ENCODE measurements at regions not wholly inside any gene's neighbourhood (a gene's known extent, or its start where the extent isn't known, plus 50 kb on each side); places are given as distances from the start of the nearest gene placed in this dataset.
"Not testable (repeated sequence)": the region's sequence is repeated elsewhere in the genome, so short reads cannot be mapped to it uniquely, and the experiment has no call there.

DNA sequence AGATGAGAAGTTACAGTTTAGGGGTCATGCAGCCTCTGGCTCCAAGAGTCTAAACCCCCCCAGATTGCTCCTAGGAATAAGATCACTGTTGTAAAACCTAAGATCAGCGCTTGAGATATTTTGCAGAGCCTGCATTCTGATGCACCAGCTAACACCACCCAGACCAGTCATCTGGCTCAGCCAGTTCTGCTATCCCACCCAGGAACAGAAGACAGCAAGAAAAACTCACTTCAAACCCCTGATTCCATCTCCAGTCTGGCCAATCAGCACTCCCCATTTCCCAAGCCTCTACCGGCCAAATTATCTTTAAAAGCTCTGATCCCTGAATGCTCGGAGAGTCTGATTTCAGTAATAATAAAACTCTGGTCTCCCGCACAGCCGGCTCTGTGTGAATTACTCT lies 158.6 kb downstream of the ZNF664 start:
- DNase-seq: no peak

DNA sequence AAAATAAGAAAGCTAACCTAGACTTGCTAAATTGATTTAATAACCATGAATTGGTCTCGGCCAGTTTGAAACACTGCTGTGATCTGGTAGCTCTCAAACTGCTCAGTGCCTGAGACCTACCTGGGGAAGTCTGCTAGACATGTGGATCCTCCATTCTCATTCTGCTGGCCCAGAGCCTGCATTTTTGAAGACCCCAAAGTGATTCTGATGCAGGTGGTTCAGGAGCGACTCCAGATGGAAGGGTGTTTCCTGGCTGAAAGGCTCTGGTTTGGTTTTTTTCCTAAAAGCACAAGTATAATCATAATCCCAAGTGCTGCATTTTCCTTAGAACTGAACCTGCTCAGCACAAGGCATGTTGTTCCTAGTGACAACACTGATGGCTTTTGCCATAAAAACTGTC lies 159.5 kb downstream of the ZNF664 start:
- no peak for DNase-seq

DNA sequence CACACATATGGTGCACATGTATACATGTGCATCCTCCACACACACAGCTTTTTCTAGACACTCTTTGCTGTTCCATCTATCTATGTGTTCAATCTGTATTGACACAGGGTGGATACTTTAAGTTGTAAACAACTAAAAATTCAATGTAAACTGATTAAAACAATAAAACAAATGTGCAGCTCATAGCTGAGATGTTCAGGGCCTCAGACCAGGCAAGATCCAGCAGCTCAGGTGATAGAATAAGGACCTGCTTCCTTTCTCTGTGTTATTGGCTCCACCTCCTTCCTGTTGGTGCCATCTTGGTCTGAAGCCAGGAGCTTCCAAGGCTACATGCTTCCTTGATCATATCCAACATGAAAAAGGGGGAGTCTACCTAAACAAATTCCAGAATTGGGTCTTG lies 158.1 kb upstream of the RFLNA start:
- DNase-seq: no peak

DNA sequence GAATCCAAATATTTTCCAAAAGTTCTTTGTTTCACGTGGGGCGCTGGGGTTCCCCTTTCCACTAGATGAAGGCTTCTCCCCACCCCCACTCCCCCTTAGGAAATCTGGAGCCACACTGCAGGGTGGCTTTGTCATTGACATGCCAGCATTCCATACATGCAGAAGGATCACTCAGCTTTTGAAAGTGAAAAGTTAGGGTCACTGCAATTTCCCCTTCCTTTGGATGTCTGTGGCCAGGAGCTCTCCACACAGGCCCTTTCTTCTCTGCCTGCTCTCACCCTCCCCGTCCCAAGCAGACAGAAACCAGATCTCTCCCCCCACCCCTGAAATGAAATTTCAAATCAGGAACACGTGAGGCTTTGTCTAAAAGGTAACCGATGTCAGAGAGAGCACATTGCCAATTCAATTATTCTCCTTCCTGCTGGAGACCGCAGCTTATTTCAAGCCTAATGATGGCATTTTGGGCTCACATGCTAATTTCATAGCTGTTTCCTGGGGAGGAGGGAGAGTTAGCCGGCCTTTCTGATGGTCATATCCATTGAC lies 153.9 kb upstream of the RFLNA start:
- no peak for DNase-seq

DNA sequence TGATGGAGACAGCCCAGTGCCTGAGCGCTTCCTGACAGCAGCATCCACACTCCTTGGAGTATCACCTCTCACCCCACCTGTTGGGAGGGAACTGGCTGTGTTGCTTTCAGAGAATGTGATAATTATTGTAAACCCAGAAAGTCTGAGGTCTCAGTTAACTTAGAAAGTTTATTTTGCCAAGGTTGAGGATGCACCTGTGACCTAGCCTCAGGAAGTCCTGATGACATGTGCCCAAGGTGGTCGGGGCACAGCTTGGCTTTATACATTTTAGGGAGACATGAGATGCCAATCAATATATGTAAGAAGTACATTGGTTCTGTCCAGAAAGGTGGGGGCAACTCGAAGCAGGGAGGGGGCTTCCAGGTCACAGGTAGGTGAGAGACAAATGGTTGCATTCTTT lies 153.3 kb upstream of the RFLNA start:
- DNase-seq: not testable (repeated sequence)

DNA sequence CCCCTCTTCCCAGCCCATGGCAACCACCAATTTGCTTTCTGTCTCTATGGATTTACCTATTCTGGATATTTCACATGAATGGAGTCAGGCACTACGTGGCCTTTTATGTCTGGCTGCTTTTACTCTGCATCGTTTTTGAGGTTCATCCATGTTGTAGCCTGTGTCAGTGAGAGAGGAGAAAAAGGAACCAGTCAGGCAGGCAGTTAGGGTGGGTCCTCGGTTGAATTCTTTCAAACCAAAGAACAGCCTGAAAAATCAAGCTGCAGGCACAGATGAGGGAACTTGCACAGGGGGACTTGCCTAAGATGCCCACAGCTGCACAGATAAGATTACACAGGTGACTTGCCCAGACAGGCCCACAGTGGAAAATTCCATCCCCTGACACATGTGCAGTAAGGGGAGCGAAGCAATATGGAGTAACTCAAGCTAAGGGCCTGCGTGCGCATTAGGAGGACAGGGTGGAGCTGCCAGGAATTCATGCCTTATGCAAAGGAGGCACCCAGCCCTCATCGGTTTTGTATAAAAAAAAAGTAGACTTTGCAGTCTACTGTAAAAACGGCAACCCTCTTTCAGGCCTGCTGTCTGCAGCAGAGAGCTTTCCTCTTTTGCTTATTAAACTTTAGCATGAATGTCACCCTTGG lies 152.4 kb upstream of the RFLNA start:
- no peak for DNase-seq

DNA sequence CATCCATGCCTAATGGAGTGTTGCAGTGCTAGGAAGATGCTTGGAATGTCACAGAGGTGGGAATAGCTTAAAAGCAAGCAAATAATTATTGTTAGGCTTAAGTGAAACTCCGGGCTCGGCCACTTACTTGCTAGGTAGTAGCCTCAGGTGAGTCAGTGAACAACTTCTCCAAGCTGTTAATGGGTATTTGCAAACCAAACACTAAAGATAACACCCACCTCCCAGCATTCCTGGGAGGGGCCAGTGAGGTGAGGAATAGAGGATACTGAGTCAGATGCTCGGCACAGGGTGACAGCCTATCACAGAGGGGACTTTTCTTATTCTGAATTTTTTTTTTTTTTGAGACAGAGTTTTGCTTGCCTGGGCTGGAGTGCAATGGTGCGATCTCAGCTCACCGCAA lies 151.2 kb upstream of the RFLNA start:
- DNase-seq: no peak

DNA sequence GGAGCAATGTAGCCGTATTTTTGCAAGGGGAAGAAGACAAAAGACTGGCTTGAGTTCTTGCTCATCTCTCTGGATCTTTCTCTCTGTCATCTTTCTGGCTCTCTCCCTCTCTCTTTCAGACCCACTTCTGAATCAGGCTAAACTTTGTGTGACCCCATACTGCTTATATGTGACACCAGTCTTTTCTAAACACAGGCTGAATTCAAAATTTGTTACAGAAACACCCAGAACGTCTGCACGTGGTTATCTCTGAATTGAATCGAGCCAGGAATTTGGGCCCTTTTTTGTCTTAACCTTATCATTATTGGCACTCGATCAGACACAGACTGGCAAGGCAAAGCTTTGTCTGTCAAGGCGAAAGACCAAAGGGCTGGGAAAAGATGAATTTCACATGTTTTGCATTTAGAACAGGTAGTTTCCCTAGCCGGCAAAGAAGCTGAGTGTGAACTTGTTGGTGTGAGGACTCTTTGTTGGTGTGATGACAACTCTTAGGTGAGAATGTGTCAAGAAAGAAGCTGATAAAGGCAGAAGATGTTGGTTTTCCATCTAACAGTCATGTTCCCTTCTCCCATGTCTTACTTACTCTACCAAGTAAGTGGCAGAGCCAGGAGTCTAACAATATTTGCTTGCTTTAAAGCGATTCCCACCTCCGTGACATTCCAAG lies 150.2 kb upstream of the RFLNA start:
- DNase-seq: no peak

DNA sequence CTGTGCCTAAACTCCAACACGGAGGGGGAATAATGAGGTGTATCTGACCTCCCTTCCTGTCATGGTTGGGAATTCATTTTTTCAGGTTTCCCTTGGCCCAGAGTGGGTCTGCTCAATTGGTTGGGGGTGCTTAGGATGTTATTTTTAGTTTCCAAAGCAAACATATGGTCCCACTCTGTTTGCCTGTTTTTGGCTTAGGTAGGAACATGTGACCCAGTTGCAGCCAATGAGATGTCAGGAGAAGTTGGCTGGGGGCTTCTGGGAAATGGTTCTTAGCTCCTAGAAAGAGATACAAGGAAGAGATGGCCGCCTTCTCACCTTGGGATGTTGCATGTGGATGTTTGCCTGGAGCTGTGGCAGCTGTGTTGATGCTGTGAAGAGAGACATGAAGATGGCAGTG lies 147.9 kb upstream of the RFLNA start:
- no peak for DNase-seq

DNA sequence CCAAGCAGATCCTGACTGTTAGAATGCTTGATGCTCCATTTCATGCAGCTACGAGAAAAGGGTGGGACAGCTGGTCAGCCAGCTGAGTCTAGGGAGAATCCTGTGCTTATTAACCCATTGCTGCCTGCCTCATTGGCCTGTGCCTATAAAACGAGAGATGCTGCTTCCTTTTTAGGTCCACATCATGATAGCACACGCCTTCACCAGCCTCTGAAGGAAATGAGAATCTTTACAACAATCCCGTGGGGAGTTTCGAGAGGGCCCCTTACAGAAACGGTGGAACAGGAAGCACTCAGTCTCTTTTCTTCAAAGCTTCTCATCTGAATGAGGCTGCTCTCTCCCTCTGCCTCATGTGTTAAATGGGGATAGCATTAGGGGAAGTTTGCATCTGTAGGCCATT lies 147.3 kb upstream of the RFLNA start:
- DNase-seq: peak; percentile 27

DNA sequence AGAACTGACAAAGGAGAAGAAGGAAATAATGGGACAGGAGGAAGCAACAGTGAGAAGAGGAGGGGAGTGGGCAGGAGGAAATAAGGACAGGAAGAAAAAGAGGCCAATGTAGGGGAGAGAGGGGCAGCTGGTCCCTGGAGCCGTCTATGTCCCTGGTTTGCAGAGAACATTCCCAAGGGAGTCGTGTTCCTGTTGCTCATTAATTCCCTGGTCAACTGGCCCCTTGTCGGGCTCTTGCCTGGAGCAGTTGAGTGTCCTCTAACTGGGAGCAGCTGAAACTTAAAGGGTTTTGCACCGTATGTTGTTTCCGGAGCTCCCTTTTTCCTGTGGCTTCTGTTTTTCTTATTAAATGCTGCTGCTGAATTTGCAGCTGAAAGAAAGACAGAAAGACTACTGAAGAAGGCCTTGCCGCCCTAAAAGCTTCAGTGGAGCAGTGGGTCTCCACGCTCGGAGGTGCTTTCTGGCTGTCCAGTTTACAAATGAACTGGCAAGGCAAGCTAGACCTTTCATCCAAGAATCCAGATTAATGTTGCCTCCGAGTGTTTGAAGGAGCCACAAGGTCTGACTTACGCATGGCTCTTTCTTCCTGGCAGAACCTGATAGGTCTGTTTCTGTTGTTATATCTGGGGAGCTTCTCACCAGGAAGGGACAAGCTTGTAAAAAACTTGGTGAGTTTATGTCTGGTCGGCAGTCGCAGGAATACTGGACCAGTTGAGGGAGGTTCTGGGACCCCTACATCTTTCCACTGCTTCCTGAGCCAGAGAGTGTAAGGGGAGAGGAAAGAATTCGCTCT lies 146.2 kb upstream of the RFLNA start:
- DNase-seq: no peak

DNA sequence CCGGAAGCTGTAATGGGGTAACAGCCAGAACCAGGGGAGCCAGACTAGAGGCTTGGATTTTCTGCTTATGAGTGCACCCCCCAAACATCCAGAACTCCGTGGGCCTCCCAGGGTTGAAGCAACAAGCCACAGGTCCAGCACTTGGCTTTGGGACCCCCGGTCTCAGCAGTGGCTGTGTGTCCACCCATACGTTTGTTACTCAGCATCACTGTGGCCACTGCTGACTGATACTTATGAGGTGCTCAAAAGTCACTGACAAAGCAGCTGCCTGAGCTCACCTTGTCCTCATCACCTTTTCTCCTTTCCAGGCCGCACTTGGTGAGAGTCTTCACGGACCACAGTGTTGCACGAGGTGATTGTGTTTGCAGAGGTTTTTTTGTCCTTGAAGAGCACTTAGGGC lies 145.6 kb upstream of the RFLNA start:
- no peak for DNase-seq

DNA sequence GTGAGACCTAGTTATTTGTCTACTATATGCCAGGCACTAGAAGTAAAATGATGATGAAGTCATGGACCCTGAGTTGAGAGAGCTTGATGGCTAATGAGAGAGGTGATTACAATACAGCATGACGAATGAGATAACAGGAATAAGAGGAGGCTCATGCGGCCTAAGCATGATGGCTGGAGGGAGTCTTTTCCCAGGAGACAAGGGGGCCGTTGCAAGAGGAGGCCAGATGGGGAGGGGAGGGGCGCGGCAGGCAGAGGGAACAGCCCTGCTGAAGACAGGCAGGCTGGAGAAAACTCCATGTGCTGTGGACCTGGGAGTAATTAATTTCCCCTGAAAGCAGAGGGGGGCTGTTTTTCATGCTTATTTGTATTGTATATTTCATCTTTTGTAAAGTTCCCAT lies 144.7 kb upstream of the RFLNA start:
- DNase-seq: no peak

DNA sequence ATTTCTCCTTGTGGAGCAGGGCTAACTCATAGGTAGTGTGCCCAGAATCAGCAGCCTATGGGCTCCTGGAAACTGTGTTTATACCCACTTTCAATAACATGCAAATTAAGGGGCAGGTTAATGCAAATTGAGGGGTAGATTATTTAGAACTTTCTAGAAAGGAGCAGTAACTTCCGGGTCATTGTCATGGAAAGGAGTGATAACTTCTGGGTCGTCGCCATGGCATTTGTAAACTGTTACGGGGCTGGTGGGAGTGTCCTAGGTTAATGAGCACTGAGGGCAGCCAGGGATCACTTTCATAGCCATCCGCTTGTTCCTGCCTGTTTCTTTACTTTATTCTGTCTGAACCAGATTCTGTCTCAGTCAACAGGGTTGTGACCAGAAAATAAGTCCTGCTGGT lies 143.3 kb upstream of the RFLNA start:
- DNase-seq: no peak

DNA sequence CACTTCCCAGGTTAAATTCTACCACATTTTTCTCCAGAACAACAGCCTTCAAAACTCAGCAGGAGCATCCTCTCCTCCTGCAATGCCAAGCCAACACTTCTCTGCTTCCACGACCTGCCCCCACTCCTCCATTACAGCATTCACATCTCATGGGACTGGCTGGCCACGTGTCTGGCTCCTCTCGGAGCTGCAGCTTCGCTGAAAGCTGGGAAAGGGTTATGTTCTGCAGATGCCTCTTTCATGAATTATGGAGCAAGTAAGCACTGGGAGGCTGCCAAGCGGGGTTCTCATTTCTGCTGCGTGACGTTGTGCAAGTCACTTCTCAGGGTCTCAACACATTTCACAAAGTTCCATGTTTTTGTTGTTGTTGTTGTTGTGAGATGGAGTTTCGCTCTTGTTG lies 142.2 kb upstream of the RFLNA start:
- no peak for DNase-seq

DNA sequence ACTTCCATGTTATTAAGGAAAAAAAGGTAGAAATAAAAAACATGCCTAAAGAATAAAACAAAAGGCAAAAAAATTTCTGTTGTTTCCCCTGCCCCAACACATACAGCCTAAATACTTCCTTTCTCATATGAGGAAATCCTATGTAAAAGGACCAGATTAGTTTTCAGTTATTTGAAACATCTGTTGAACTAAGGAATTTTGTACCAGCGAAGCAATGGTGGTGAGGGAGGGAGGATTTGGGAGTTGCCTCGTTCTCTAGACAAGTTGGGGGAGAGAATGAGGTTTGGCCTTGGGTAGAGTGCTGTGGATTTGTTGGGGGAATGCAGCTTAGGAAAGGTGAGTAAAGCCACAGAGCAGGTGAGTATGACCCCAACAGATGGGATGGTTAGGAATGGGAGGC lies 141.5 kb upstream of the RFLNA start:
- no peak for DNase-seq

DNA sequence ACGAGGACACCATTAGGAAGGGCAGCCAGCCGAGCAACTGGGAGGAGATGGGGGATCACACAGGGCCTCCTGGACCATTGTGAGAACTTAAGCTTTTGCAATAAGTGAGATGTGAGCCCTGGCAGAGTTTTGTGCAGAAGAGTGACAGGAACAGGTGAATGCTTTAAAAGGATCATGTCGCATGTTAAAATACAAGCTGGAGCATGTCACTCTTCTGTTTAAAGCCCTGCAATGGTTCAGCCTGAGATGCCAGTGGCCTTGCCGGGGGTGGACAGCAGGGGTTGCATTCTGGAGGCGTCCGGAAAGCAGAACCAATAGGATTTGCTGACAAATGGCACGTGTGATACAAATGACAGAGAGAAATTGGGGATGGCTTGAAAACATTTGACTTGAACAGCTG lies 137.5 kb upstream of the RFLNA start:
- no peak for DNase-seq

DNA sequence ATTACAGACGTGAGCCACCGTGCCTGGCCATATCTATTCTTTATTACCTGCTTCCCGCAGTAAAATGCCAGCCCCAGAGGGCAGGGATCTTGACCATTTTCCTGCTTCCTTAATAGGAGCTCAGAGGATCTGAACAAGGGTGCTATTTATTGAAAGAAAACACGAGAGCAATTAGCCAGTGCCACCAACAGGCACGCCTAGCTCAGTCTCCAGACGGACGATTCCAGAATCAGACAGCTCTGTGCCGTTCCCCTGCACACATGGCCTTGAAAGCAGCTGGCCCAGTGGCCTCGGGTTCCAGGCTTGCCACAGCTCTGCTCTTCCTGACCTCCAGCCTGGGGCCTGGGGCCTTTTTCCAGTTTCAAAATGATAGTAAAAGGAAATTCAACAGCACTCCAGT lies 135.2 kb upstream of the RFLNA start:
- DNase-seq: no peak

DNA sequence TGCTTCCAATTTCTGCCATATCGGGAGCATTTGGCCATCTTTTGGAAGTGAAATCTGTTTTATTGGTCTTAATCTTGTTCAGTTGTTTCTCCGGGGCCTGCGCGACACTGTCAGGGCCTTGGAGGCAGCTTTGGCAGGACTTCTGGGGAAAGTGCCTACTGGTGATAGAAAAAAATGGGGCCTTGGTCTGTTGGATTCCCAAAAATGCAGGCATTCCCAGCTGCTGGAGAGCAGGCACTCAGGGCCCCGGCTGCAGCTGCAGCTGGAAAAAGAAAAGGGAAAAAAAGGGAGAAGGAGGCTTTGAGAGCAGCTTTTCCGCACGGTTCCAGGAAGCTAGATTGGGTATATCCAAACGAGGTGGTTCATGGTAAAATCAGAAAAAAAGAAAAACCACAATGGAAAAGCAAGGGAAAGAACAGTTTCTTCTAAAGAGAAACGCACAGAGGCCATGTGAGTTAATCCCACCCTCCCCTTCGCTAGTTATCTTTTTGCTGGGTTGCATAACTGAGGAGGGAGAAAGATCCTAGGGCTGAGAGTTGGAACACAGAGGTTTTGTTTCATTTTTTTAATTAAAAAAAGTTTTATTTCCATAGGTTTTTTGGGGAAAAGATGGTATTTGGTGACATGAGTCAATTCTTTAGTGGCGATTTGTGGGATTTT lies 134.7 kb upstream of the RFLNA start:
- DNase-seq: no peak

DNA sequence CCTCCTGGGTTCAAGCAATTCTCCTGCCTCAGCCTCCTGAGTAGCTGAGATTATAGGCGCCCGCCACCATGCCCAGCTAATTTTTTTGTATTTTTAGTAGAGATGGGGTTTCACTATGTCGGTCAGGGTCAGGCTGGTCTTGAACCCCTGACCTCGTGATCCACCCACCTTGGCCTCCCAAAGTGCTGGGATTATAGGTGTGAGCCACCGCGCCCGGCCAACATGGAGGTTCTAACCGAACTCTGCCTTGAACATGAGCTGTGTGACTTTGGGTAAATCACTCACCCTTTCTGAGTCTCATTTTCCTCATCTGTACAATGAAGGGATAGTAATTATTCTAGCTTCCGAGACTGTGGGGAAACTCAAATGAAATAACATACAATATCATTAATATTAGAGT lies 133.5 kb upstream of the RFLNA start:
- not testable (repeated sequence) for DNase-seq

DNA sequence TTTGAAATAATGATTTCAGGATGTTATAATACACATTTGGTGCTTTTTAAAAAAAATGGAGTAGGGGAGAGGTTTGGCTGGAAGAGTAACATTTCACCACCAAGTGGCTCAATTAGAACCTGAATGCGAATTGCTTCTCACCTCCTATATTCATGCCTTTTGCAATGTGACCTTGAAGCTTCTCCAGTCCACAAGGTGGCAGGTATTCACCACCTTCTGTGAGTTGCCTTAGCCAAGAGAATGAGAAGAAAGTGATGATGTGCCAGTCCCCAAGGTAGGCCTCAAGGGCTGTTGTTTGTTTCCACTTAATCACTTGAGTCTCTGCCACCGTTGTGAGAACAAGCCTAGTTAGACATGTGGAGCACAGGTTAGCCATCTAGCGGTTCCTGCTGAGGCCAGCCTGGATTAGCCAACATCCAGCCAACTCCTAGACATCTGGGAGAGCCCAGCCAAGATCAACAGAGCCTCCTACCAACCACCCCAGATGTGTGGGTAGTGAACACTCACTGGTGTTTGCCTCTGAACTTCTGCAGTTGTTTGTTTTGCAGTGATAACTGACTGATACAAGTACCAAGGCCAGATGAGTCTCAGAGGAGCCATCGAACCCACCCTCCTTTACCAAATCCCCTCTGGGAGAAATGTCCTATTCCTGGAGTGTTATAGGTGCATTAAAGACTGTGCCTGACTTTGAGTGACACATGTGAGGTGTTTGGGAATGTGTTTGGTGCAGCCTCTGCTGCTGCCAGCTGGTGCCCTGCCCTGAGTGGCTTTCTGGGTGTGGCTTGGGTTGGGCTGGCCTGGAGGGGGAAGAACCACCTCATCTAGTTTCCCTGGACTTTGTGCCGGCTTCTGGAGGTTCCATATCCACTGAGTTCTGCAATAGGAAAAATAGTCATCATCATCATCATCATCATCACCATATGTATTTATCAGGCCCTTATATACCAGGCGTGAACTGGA lies 132.5 kb upstream of the RFLNA start:
- no peak for DNase-seq

DNA sequence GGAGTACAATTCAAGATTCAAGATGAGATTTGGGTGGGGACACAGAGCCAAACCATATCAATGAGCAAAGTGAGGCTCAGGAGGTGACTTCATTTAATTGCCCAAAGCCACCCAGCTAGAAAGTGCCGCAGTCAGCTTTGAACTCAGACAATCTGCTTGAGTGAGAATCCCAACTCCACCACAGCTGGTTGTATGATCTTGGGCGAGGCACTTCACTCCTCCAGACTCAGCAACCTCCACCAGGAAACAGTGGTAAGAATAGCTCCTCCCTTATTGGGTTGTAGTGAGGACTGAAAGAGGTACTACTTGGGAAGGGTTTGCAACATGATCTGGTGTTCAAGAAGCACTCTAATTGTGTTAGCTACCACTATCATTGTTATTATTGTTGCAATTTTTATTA lies 129.2 kb upstream of the RFLNA start:
- DNase-seq: no peak
